Astrocyte (in vitro differentiated cells and primary cell): ENCODE measurements at regions not wholly inside any gene's neighbourhood (a gene's known extent, or its start where the extent isn't known, plus 50 kb on each side); places are given as distances from the start of the nearest gene placed in this dataset.

Source experiments
- DNase-seq: peaks from one replicate; pipeline ENCODE4 v3.0.0-alpha.2; 2010; ENCODE audit warnings: low read depth
- FAIRE-seq: peaks from 2 replicates; lab custom pipeline; 2011; peaks lifted over from hg19 to GRCh38; lab: Jason Lieb, UNC
- H2AFZ ChIP-seq: 2 replicates; pipeline ENCODE4 v1.6.0; 2012; ENCODE audit warnings: low read depth, low read length, inconsistent platforms
- H3K27ac ChIP-seq: 2 replicates; pipeline ENCODE4 v1.5.1; 2011; ENCODE audit warnings: low read depth, low read length, inconsistent platforms
- H3K27me3 ChIP-seq: 2 replicates; pipeline ENCODE4 v1.6.0; 2011; ENCODE audit warnings: low read length, inconsistent platforms; ENCODE audit not compliant: insufficient read depth
- H3K36me3 ChIP-seq: 2 replicates; pipeline ENCODE4 v1.5.1; 2011; ENCODE audit warnings: low read length, inconsistent platforms; ENCODE audit not compliant: insufficient read depth
- H3K4me1 ChIP-seq: 2 replicates; pipeline ENCODE4 v1.5.1; 2011; ENCODE audit warnings: low read length, inconsistent platforms; ENCODE audit not compliant: insufficient read depth
- H3K4me2 ChIP-seq: 2 replicates; pipeline ENCODE4 v1.6.0; 2012; ENCODE audit warnings: low read length, inconsistent platforms
- H3K4me3 ChIP-seq: 2 replicates; pipeline ENCODE4 v1.5.1; 2011; ENCODE audit warnings: low read depth, mild to moderate bottlenecking, low read length, inconsistent platforms; ENCODE audit not compliant: insufficient read depth
- H3K79me2 ChIP-seq: 2 replicates; pipeline ENCODE4 v1.6.0; 2012; ENCODE audit warnings: mild to moderate bottlenecking, low read length, inconsistent platforms; ENCODE audit not compliant: insufficient read depth
- H3K9ac ChIP-seq: 2 replicates; pipeline ENCODE4 v1.6.0; 2012; ENCODE audit warnings: mild to moderate bottlenecking, low read length, inconsistent platforms
- H3K9me3 ChIP-seq: 2 replicates; pipeline ENCODE4 v1.5.1; 2012; ENCODE audit warnings: low read depth, mild to moderate bottlenecking, low read length, inconsistent platforms; ENCODE audit not compliant: insufficient read depth
- H4K20me1 ChIP-seq: 2 replicates; pipeline ENCODE4 v1.6.0; 2012; ENCODE audit warnings: low read length, inconsistent platforms; ENCODE audit not compliant: insufficient read depth
- H3K27ac Mint-ChIP-seq: one replicate; pipeline ENCODE4 v1.8.0; 2021; ENCODE audit warnings: mild to moderate bottlenecking, mixed read lengths; ENCODE audit not compliant: unreplicated experiment
- H3K27me3 Mint-ChIP-seq: one replicate; pipeline ENCODE4 v1.8.0; 2021; ENCODE audit warnings: low read depth, mixed read lengths; ENCODE audit not compliant: unreplicated experiment
- H3K36me3 Mint-ChIP-seq: one replicate; pipeline ENCODE4 v1.8.0; 2021; ENCODE audit warnings: low read depth, mixed read lengths; ENCODE audit not compliant: unreplicated experiment
- H3K4me1 Mint-ChIP-seq: one replicate; pipeline ENCODE4 v1.8.0; 2021; ENCODE audit warnings: low read depth, mixed read lengths; ENCODE audit not compliant: unreplicated experiment
- H3K4me3 Mint-ChIP-seq: one replicate; pipeline ENCODE4 v1.8.0; 2021; ENCODE audit warnings: mild to moderate bottlenecking, moderate library complexity, mixed read lengths; ENCODE audit not compliant: unreplicated experiment
- H3K9me3 Mint-ChIP-seq: one replicate; pipeline ENCODE4 v1.8.0; 2021; ENCODE audit warnings: mild to moderate bottlenecking, mixed read lengths; ENCODE audit not compliant: unreplicated experiment
- EZH2 ChIP-seq: IDR thresholded peaks from 2 replicates; pipeline ENCODE4 v1.6.1; 2012; ENCODE audit warnings: mild to moderate bottlenecking, low read length, inconsistent platforms; ENCODE audit not compliant: insufficient read depth
- TF ChIP-seq, protein P1 (sequence below): IDR thresholded peaks from 2 replicates; pipeline ENCODE4 v1.5.1; 2011; ENCODE audit warnings: low read depth, mild to moderate bottlenecking, inconsistent platforms, low read length, moderate library complexity; ENCODE audit not compliant: insufficient read depth

- Mint-ChIP-seq H3K4me1 (peaks cover 27% of the 10 kb centered on the region), H3K27me3 (no peaks in the 10 kb centered on the region), H3K9me3 (no peaks in the 10 kb centered on the region), H3K27ac (peak overlapping the region; percentile 75), H3K4me3 (no peak overlapping the region), H3K36me3 (no peaks in the 10 kb centered on the region)
- Histone ChIP-seq H3K4me2 (no peak overlapping the region), H4K20me1 (no peaks in the 10 kb centered on the region), H3K4me3 (no peak overlapping the region), H3K9me3 (no peaks in the 10 kb centered on the region), H3K9ac (no peak overlapping the region), H2AFZ (no peak overlapping the region), H3K4me1 (peaks cover 21% of the 10 kb centered on the region), H3K79me2 (no peaks in the 10 kb centered on the region), H3K36me3 (no peaks in the 10 kb centered on the region), H3K27ac (no peak overlapping the region), H3K27me3 (no peaks in the 10 kb centered on the region)
- TF ChIP-seq, protein P1, sequence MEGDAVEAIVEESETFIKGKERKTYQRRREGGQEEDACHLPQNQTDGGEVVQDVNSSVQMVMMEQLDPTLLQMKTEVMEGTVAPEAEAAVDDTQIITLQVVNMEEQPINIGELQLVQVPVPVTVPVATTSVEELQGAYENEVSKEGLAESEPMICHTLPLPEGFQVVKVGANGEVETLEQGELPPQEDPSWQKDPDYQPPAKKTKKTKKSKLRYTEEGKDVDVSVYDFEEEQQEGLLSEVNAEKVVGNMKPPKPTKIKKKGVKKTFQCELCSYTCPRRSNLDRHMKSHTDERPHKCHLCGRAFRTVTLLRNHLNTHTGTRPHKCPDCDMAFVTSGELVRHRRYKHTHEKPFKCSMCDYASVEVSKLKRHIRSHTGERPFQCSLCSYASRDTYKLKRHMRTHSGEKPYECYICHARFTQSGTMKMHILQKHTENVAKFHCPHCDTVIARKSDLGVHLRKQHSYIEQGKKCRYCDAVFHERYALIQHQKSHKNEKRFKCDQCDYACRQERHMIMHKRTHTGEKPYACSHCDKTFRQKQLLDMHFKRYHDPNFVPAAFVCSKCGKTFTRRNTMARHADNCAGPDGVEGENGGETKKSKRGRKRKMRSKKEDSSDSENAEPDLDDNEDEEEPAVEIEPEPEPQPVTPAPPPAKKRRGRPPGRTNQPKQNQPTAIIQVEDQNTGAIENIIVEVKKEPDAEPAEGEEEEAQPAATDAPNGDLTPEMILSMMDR = no peak
- TF ChIP-seq EZH2 = no peak
- DNase-seq = no peak
- FAIRE-seq = no peak
These were observed 62.9 kb upstream of the IL17B start for GRCh38 chr5:149441986-149442385.

- H3K4me1 Mint-ChIP-seq = peaks cover 27% of the 10 kb centered on the region
- Histone ChIP-seq H4K20me1 (no peaks in the 10 kb centered on the region), H3K4me2 (no peak overlapping the region), H3K27me3 (no peaks in the 10 kb centered on the region), H3K9ac (no peak overlapping the region), H3K27ac (no peak overlapping the region), H3K36me3 (no peaks in the 10 kb centered on the region), H2AFZ (no peak overlapping the region), H3K79me2 (no peaks in the 10 kb centered on the region), H3K4me3 (no peak overlapping the region), H3K4me1 (peaks cover 20% of the 10 kb centered on the region), H3K9me3 (no peaks in the 10 kb centered on the region)
- H3K27me3 Mint-ChIP-seq = no peaks in the 10 kb centered on the region
- no peaks in the 10 kb centered on the region for H3K36me3 Mint-ChIP-seq
- H3K4me3 Mint-ChIP-seq = no peak overlapping the region
- FAIRE-seq = no peak
- no peak for DNase-seq
- no peaks in the 10 kb centered on the region for H3K9me3 Mint-ChIP-seq
- TF ChIP-seq, protein P1 = no peak
- H3K27ac Mint-ChIP-seq = no peak overlapping the region
These were observed 62.2 kb upstream of the IL17B start for GRCh38 chr5:149441194-149441753.

- H3K27ac ChIP-seq = no peak overlapping the region
- no peak overlapping the region for H3K9ac ChIP-seq
- FAIRE-seq (peak; percentile 20), DNase-seq (peak; percentile 71)
- no peaks in the 10 kb centered on the region for H4K20me1 ChIP-seq
- Mint-ChIP-seq H3K27ac (peak overlapping the region; percentile 72), H3K36me3 (no peaks in the 10 kb centered on the region), H3K9me3 (no peaks in the 10 kb centered on the region), H3K27me3 (no peaks in the 10 kb centered on the region), H3K4me3 (no peak overlapping the region), H3K4me1 (peaks cover 18% of the 10 kb centered on the region)
- H2AFZ ChIP-seq = no peak overlapping the region
- H3K4me1 ChIP-seq = peaks cover 11% of the 10 kb centered on the region
- H3K4me3 ChIP-seq = no peak overlapping the region
- no peak for TF ChIP-seq EZH2
- TF ChIP-seq, protein P1 = peak; percentile 50
- no peaks in the 10 kb centered on the region for H3K79me2 ChIP-seq
- no peaks in the 10 kb centered on the region for H3K36me3 ChIP-seq
- H3K27me3 ChIP-seq = no peaks in the 10 kb centered on the region
- H3K9me3 ChIP-seq = no peaks in the 10 kb centered on the region
- H3K4me2 ChIP-seq = peak overlapping the region; percentile 43
These were observed 60.9 kb upstream of the IL17B start for GRCh38 chr5:149439899-149440542.
